ENCODE measurements at regions not wholly inside any gene's neighbourhood (a gene's known extent, or its start where the extent isn't known, plus 50 kb on each side); places are given as distances from the start of the nearest gene placed in this dataset.

GRCh38 chr6:112466373-112467151, 119.4 kb downstream of the RFPL4B start:
- TF ChIP-seq POLR2A (IDR thresholded peaks at IDR 0.05) (no peak), CTCF (IDR thresholded peaks at IDR 0.05) (no peak), POLR2AphosphoS5 (IDR thresholded peaks at IDR 0.05) (no peak)
